ENCODE measurements at regions not wholly inside any gene's neighbourhood (a gene's known extent, or its start where the extent isn't known, plus 50 kb on each side); places are given as distances from the start of the nearest gene placed in this dataset.
"Not testable (repeated sequence)": the region's sequence is repeated elsewhere in the genome, so short reads cannot be mapped to it uniquely, and the experiment has no call there.

DNA sequence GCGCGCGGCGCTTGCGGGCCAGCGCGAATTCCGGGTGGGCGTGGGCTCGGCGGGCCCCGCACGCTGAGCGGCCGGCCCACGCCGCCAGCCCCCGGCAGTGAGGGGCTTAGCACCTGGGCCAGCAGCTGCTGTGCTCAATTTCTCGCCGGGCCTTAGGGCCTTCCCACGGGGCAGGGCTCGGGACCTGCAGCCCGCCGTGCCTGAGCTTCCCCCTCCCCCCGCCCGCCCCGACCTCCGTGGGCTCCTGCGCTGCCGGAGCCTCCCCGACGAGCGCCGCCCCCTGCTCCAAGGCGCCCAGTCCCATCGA, 186.9 kb upstream of the NLRP1 start:
- not testable (repeated sequence) for TF ChIP-seq EZH2 (IDR thresholded peaks at IDR 0.05; ENCODE audit: borderline replicate concordance, low read depth, low read length, severe bottlenecking)
- TF ChIP-seq, protein P1, sequence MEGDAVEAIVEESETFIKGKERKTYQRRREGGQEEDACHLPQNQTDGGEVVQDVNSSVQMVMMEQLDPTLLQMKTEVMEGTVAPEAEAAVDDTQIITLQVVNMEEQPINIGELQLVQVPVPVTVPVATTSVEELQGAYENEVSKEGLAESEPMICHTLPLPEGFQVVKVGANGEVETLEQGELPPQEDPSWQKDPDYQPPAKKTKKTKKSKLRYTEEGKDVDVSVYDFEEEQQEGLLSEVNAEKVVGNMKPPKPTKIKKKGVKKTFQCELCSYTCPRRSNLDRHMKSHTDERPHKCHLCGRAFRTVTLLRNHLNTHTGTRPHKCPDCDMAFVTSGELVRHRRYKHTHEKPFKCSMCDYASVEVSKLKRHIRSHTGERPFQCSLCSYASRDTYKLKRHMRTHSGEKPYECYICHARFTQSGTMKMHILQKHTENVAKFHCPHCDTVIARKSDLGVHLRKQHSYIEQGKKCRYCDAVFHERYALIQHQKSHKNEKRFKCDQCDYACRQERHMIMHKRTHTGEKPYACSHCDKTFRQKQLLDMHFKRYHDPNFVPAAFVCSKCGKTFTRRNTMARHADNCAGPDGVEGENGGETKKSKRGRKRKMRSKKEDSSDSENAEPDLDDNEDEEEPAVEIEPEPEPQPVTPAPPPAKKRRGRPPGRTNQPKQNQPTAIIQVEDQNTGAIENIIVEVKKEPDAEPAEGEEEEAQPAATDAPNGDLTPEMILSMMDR (IDR thresholded peaks at IDR 0.05; ENCODE audit: borderline replicate concordance, extremely low read depth, low read length, poor library complexity, severe bottlenecking): not testable (repeated sequence)
